Activated CD8-positive, alpha-beta T cell treated with anti-CD3 and anti-CD28 coated beads for 36 hours (primary cell): ENCODE measurements at regions not wholly inside any gene's neighbourhood (a gene's known extent, or its start where the extent isn't known, plus 50 kb on each side); places are given as distances from the start of the nearest gene placed in this dataset.

ENCODE experiments used
- ATAC-seq: fragments of 200-7000 bp; cut with Tn5 transposase; one replicate; pipeline ENCODE4 v1.10.0; 2021; ENCODE audit warnings: mild to moderate bottlenecking, moderate library complexity
- CTCF ChIA-PET: fragments of 350-600 bp; sonication (Branson Sonifier 250); formaldehyde crosslinking; loops from one replicate; lab custom pipeline; 2021; ENCODE audit warnings: antibody characterized with exemption; lab: Charles Lee
- POLR2A ChIA-PET: fragments of 350-600 bp; sonication (Branson Sonifier 250); formaldehyde crosslinking; loops from one replicate; lab custom pipeline; 2021; ENCODE audit warnings: antibody characterized with exemption; lab: Charles Lee
- DNase-seq: peaks from one replicate; pipeline ENCODE4 v3.0.0-alpha.2; 2020
- H3K27ac Mint-ChIP-seq: one replicate; pipeline ENCODE4 v1.8.0; 2021; ENCODE audit warnings: mild to moderate bottlenecking, mixed read lengths
- H3K27me3 Mint-ChIP-seq: one replicate; pipeline ENCODE4 v1.8.0; 2021; ENCODE audit warnings: mixed read lengths
- H3K36me3 Mint-ChIP-seq: one replicate; pipeline ENCODE4 v1.8.0; 2021; ENCODE audit warnings: low read depth, mixed read lengths
- H3K4me1 Mint-ChIP-seq: one replicate; pipeline ENCODE4 v1.8.0; 2021; ENCODE audit warnings: low read depth, mixed read lengths
- H3K4me3 Mint-ChIP-seq: one replicate; pipeline ENCODE4 v1.8.0; 2021; ENCODE audit warnings: mild to moderate bottlenecking, moderate library complexity, mixed read lengths
- H3K9me3 Mint-ChIP-seq: one replicate; pipeline ENCODE4 v1.8.0; 2021; ENCODE audit warnings: mixed read lengths
- CTCF ChIP-seq: fragments of 200-600 bp; IDR thresholded peaks from one replicate; pipeline ENCODE4 v1.8.0; 2022; ENCODE audit warnings: antibody characterized with exemption, mild to moderate bottlenecking
- intact Hi-C: fragments of 100-400 bp; cut with micrococcal nuclease; formaldehyde crosslinking; loops from one replicate; pipeline ENCODE4 v1.10.0; 2022

- TF ChIP-seq CTCF = no peak
- Mint-ChIP-seq H3K4me3 (no peak overlapping the region), H3K9me3 (no peaks in the 10 kb centered on the region), H3K36me3 (no peaks in the 10 kb centered on the region), H3K27me3 (peaks cover 2% of the 10 kb centered on the region), H3K4me1 (peaks cover 5% of the 10 kb centered on the region), H3K27ac (no peak overlapping the region)
- CTCF ChIA-PET = no interaction called here
- POLR2A ChIA-PET = no interaction called here
- intact Hi-C loops = no loop called here
- ATAC-seq (no peak), DNase-seq (no peak)
Measured at GRCh38 chr1:232891656-232892317, 58.6 kb upstream of the NTPCR start.

GRCh38 chr1:232893481-232894313, 56.7 kb upstream of the NTPCR start:
- no peaks in the 10 kb centered on the region for H3K9me3 Mint-ChIP-seq
- intact Hi-C loops = no loop called here
- ATAC-seq = no peak
- no peak for TF ChIP-seq CTCF
- H3K4me3 Mint-ChIP-seq = no peak overlapping the region
- no peak overlapping the region for H3K27ac Mint-ChIP-seq
- peaks cover 5% of the 10 kb centered on the region for H3K4me1 Mint-ChIP-seq
- peaks cover 2% of the 10 kb centered on the region for H3K27me3 Mint-ChIP-seq
- H3K36me3 Mint-ChIP-seq = no peaks in the 10 kb centered on the region
- POLR2A ChIA-PET = interaction anchor here (0.5 kb wide), 1 partner anchor 330 kb away, joined by 3 read pairs; no protein-coding TSS in a partner anchor
- CTCF ChIA-PET = interaction anchor here (1.2 kb wide), 1 partner anchor 13 kb away, joined by 3 read pairs; no protein-coding TSS in a partner anchor
- DNase-seq = no peak

- CTCF ChIA-PET = no interaction called here
- no peak overlapping the region for H3K4me3 Mint-ChIP-seq
- H3K27me3 Mint-ChIP-seq = peaks cover 2% of the 10 kb centered on the region
- intact Hi-C loops = no loop called here
- H3K27ac Mint-ChIP-seq = no peak overlapping the region
- DNase-seq (no peak), ATAC-seq (no peak)
- H3K36me3 Mint-ChIP-seq = no peaks in the 10 kb centered on the region
- no peaks in the 10 kb centered on the region for H3K9me3 Mint-ChIP-seq
- POLR2A ChIA-PET = interaction anchor here (0.5 kb wide), 1 partner anchor 329 kb away, joined by 3 read pairs; no protein-coding TSS in a partner anchor
- peaks cover 5% of the 10 kb centered on the region for H3K4me1 Mint-ChIP-seq
- TF ChIP-seq CTCF = no peak
Measured at GRCh38 chr1:232894436-232894835, 56.0 kb upstream of the NTPCR start.

GRCh38 chr1:232897949-232898465, 52.4 kb upstream of the NTPCR start:
- Mint-ChIP-seq H3K36me3 (no peaks in the 10 kb centered on the region), H3K4me3 (no peak overlapping the region), H3K27me3 (no peaks in the 10 kb centered on the region), H3K27ac (no peak overlapping the region), H3K9me3 (no peaks in the 10 kb centered on the region), H3K4me1 (no peaks in the 10 kb centered on the region)
- ChIA-PET POLR2A (no interaction called here), CTCF (no interaction called here)
- ATAC-seq (no peak), DNase-seq (no peak)
- intact Hi-C loops = no loop called here
- no peak for TF ChIP-seq CTCF
